Liver (tissue), 8 donors: ENCODE measurements at regions not wholly inside any gene's neighbourhood (a gene's known extent, or its start where the extent isn't known, plus 50 kb on each side); places are given as distances from the start of the nearest gene placed in this dataset.

Experiments used
- DNase-seq: peaks from one replicate; pipeline ENCODE4 v3.0.0-alpha.2; 2017; ENCODE audit warnings: low spot score
- H3K27ac ChIP-seq, 2 donors: one replicate each; pipeline ENCODE4 v1.7.0; 2013; ENCODE audit warnings: inconsistent platforms in 2 of 2, low read length in 2 of 2, control low read depth in 1 of 2, low read depth in 1 of 2, mild to moderate bottlenecking in 1 of 2
- H3K27me3 ChIP-seq, 4 donors: one replicate each; pipeline versions ENCODE4 v1.6.1 to v1.7.0; 2013; ENCODE audit warnings: low read length in 3 of 4, inconsistent platforms in 1 of 4, mild to moderate bottlenecking in 1 of 4, moderate library complexity in 1 of 4; ENCODE audit not compliant: control insufficient read depth in 4 of 4, insufficient read depth in 4 of 4
- H3K36me3 ChIP-seq, 4 donors: one replicate each; pipeline versions ENCODE4 v1.6.1 to v1.7.0; 2013; ENCODE audit warnings: low read length in 3 of 4, mild to moderate bottlenecking in 3 of 4, low read depth in 1 of 4, moderate library complexity in 1 of 4; ENCODE audit not compliant: control insufficient read depth in 4 of 4, insufficient read depth in 3 of 4
- H3K4me1 ChIP-seq, 4 donors: one replicate each; pipeline versions ENCODE4 v1.6.1 to v1.7.0; 2013; ENCODE audit warnings: low read length in 3 of 4, mild to moderate bottlenecking in 3 of 4, moderate library complexity in 1 of 4; ENCODE audit not compliant: control insufficient read depth in 4 of 4, insufficient read depth in 4 of 4
- H3K4me3 ChIP-seq, 3 donors: one replicate each; pipeline versions ENCODE4 v1.6.1 to v1.7.0; 2013; ENCODE audit warnings: low read length in 3 of 3, control low read depth in 1 of 3, low read depth in 1 of 3, mild to moderate bottlenecking in 1 of 3
- H3K9ac ChIP-seq, 2 donors: one replicate each; pipeline ENCODE4 v1.7.0; 2013; ENCODE audit warnings: low read length in 2 of 2, mild to moderate bottlenecking in 2 of 2, moderate library complexity in 2 of 2, control low read depth in 1 of 2, low read depth in 1 of 2
- H3K9me3 ChIP-seq, 4 donors: one replicate each; pipeline versions ENCODE4 v1.6.1 to v1.7.0; 2013; ENCODE audit warnings: low read length in 3 of 4; ENCODE audit not compliant: control insufficient read depth in 4 of 4
- EGR1 ChIP-seq, 2 donors: IDR thresholded peaks; 2 replicates each; pipeline ENCODE4 v1.6.1; 2016 to 2018; ENCODE audit warnings: antibody characterized with exemption in 2 of 2, low read depth in 2 of 2
- FOXA1 ChIP-seq: IDR thresholded peaks from 2 replicates; pipeline ENCODE4 v1.6.1; 2016; ENCODE audit warnings: antibody characterized with exemption
- FOXA2 ChIP-seq: IDR thresholded peaks from 2 replicates; pipeline ENCODE4 v1.6.1; 2016; ENCODE audit warnings: antibody characterized with exemption
- GABPA ChIP-seq, 2 donors: IDR thresholded peaks in 1 of 2; conservative IDR thresholded peaks in 1 of 2; 2 replicates each; pipeline ENCODE4 v1.6.1; 2016; ENCODE audit warnings: antibody characterized with exemption in 2 of 2, mild to moderate bottlenecking in 1 of 2, moderate library complexity in 1 of 2
- HNF4A ChIP-seq, 2 donors: conservative IDR thresholded peaks; 2 replicates each; pipeline ENCODE4 v1.6.1; 2016; ENCODE audit warnings: antibody characterized with exemption in 2 of 2, mild to moderate bottlenecking in 2 of 2
- HNF4G ChIP-seq: IDR thresholded peaks from 2 replicates; pipeline ENCODE4 v1.6.1; 2016; ENCODE audit warnings: antibody characterized with exemption
- JUND ChIP-seq, 2 donors: IDR thresholded peaks; 2 replicates each; pipeline ENCODE4 v1.6.1; 2016; ENCODE audit warnings: antibody characterized with exemption in 2 of 2
- NR2F2 ChIP-seq: IDR thresholded peaks from 2 replicates; pipeline ENCODE4 v1.6.1; 2016; ENCODE audit warnings: antibody characterized with exemption
- RAD21 ChIP-seq, 2 donors: IDR thresholded peaks; 2 replicates each; pipeline ENCODE4 v1.6.1; 2016; ENCODE audit warnings: antibody characterized with exemption in 2 of 2, mild to moderate bottlenecking in 2 of 2
- RXRA ChIP-seq, 2 donors: IDR thresholded peaks; 2 replicates each; pipeline ENCODE4 v1.6.1; 2017 to 2018; ENCODE audit warnings: antibody characterized with exemption in 2 of 2, mild to moderate bottlenecking in 1 of 2
- SP1 ChIP-seq: IDR thresholded peaks from 2 replicates; pipeline ENCODE4 v1.6.1; 2018; ENCODE audit warnings: antibody characterized with exemption, mild to moderate bottlenecking
- TAF1 ChIP-seq: conservative IDR thresholded peaks from 2 replicates; pipeline ENCODE4 v1.6.1; 2016; ENCODE audit warnings: antibody characterized with exemption, mild to moderate bottlenecking
- YY1 ChIP-seq: IDR thresholded peaks from 2 replicates; pipeline ENCODE4 v1.6.1; 2016; ENCODE audit warnings: antibody characterized with exemption, mild to moderate bottlenecking
- WGBS: extraction: QIAGEN DNeasy Blood & Tissue Kit; methylation state at CpG from one replicate; pipeline ENCODE4 v1.1.7; 2013; 5-methylcytosine and 5-hydroxymethylcytosine counted together
- TF ChIP-seq, protein P1 (sequence below): IDR thresholded peaks from 2 replicates; pipeline ENCODE4 v1.6.1; 2016; ENCODE audit warnings: antibody characterized with exemption
- TF ChIP-seq, protein P2 (sequence below): IDR thresholded peaks from 2 replicates; pipeline ENCODE4 v1.6.1; 2016; ENCODE audit warnings: antibody characterized with exemption, mild to moderate bottlenecking
- TF ChIP-seq, protein P3 (sequence below): IDR thresholded peaks from 2 replicates; pipeline ENCODE4 v1.6.1; 2016; ENCODE audit warnings: antibody characterized with exemption
- TF ChIP-seq, protein P4 (sequence below): fragments of 150-350 bp; IDR thresholded peaks from 2 replicates; pipeline ENCODE4 v1.5.1; 2017; ENCODE audit warnings: improper control_type of control experiment, low read depth, low read length; ENCODE audit not compliant: missing input control
- TF ChIP-seq, protein P5 (sequence below): IDR thresholded peaks from 2 replicates; pipeline ENCODE4 v1.6.1; 2016; ENCODE audit warnings: antibody characterized with exemption
- donor health status: healthy.
- donor health status: healthy.
- donor health status: healthy.
- donor health status: healthy.
- donor health status: healthy.

DNA sequence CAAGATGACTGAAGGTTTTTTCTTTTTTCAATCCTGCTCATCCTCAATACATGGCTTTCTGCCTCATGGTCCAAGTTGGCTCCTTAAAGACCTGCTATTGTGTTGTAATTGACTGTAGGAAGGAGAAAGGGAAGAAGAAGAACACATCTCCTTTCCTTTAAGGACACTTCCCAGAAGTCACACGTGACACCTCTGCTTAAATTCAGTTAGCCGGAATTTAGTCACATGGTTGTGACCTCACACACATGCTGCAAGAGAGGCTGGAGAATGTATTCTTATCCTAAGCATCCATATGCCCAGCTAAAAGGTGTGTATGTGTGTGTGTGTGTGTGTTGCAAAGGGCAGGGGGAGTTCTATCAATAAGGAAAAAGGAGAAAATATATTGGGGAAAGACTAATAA is 185.8 kb upstream of the IL12A start:
- H3K9ac ChIP-seq, result no peak overlapping the region
- no peak for DNase-seq
- no peak overlapping the region for H3K4me3 ChIP-seq
- no peak overlapping the region for H3K27ac ChIP-seq
- TF ChIP-seq GABPA (IDR thresholded peaks at IDR 0.05 in 1 of 2, conservative IDR thresholded peaks at IDR 0.05 in 1 of 2) (no peak), HNF4A (conservative IDR thresholded peaks at IDR 0.05) (no peak), SP1 (no peak), TAF1 (no peak), NR2F2 (no peak), FOXA1 (no peak), RAD21 (IDR thresholded peaks at IDR 0.05) (no peak), YY1 (no peak), FOXA2 (no peak), HNF4G (no peak), JUND (IDR thresholded peaks at IDR 0.05) (no peak), EGR1 (IDR thresholded peaks at IDR 0.05; ENCODE audit: low read depth in 2 of 2) (no peak), RXRA (IDR thresholded peaks at IDR 0.05) (no peak)
- TF ChIP-seq, protein P1, sequence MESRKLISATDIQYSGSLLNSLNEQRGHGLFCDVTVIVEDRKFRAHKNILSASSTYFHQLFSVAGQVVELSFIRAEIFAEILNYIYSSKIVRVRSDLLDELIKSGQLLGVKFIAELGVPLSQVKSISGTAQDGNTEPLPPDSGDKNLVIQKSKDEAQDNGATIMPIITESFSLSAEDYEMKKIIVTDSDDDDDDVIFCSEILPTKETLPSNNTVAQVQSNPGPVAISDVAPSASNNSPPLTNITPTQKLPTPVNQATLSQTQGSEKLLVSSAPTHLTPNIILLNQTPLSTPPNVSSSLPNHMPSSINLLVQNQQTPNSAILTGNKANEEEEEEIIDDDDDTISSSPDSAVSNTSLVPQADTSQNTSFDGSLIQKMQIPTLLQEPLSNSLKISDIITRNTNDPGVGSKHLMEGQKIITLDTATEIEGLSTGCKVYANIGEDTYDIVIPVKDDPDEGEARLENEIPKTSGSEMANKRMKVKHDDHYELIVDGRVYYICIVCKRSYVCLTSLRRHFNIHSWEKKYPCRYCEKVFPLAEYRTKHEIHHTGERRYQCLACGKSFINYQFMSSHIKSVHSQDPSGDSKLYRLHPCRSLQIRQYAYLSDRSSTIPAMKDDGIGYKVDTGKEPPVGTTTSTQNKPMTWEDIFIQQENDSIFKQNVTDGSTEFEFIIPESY, result no peak
- TF ChIP-seq, protein P2, sequence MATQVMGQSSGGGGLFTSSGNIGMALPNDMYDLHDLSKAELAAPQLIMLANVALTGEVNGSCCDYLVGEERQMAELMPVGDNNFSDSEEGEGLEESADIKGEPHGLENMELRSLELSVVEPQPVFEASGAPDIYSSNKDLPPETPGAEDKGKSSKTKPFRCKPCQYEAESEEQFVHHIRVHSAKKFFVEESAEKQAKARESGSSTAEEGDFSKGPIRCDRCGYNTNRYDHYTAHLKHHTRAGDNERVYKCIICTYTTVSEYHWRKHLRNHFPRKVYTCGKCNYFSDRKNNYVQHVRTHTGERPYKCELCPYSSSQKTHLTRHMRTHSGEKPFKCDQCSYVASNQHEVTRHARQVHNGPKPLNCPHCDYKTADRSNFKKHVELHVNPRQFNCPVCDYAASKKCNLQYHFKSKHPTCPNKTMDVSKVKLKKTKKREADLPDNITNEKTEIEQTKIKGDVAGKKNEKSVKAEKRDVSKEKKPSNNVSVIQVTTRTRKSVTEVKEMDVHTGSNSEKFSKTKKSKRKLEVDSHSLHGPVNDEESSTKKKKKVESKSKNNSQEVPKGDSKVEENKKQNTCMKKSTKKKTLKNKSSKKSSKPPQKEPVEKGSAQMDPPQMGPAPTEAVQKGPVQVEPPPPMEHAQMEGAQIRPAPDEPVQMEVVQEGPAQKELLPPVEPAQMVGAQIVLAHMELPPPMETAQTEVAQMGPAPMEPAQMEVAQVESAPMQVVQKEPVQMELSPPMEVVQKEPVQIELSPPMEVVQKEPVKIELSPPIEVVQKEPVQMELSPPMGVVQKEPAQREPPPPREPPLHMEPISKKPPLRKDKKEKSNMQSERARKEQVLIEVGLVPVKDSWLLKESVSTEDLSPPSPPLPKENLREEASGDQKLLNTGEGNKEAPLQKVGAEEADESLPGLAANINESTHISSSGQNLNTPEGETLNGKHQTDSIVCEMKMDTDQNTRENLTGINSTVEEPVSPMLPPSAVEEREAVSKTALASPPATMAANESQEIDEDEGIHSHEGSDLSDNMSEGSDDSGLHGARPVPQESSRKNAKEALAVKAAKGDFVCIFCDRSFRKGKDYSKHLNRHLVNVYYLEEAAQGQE, result no peak
- TF ChIP-seq, protein P3, sequence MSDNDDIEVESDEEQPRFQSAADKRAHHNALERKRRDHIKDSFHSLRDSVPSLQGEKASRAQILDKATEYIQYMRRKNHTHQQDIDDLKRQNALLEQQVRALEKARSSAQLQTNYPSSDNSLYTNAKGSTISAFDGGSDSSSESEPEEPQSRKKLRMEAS, result no peak
- TF ChIP-seq, protein P4, sequence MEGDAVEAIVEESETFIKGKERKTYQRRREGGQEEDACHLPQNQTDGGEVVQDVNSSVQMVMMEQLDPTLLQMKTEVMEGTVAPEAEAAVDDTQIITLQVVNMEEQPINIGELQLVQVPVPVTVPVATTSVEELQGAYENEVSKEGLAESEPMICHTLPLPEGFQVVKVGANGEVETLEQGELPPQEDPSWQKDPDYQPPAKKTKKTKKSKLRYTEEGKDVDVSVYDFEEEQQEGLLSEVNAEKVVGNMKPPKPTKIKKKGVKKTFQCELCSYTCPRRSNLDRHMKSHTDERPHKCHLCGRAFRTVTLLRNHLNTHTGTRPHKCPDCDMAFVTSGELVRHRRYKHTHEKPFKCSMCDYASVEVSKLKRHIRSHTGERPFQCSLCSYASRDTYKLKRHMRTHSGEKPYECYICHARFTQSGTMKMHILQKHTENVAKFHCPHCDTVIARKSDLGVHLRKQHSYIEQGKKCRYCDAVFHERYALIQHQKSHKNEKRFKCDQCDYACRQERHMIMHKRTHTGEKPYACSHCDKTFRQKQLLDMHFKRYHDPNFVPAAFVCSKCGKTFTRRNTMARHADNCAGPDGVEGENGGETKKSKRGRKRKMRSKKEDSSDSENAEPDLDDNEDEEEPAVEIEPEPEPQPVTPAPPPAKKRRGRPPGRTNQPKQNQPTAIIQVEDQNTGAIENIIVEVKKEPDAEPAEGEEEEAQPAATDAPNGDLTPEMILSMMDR, result no peak
- TF ChIP-seq, protein P5, sequence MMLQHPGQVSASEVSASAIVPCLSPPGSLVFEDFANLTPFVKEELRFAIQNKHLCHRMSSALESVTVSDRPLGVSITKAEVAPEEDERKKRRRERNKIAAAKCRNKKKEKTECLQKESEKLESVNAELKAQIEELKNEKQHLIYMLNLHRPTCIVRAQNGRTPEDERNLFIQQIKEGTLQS, result no peak
- no peaks in the 10 kb centered on the region for H3K9me3 ChIP-seq
- H3K27me3 ChIP-seq, result no peaks in the 10 kb centered on the region
- H3K36me3 ChIP-seq, result no peaks in the 10 kb centered on the region
- WGBS, result 92% methylated on average over 2 of the region's 2 CpGs
- H3K4me1 ChIP-seq, result peaks cover 0 to 19% (median 14%) of the 10 kb centered on the region in 4 donors

DNA sequence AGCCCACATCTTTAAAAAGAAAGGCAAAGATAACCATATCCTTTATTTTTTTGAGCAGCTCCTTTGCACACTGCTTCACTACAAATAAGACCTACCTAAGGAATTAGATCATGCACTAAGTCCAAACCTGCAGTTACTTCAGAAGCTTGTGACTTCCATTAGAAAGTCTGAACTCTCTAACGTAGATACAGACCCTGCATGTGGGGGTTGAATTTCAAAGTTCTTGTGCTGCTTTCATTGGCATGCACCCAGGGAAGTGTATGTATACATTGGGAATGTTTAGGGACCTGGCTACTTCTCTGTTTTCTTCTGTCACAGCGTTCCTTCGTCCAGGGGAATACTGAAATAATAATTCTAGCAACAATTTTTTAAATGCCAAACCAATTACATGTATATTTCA is 185.2 kb upstream of the IL12A start:
- peaks cover 0 to 19% (median 14%) of the 10 kb centered on the region in 4 donors for H3K4me1 ChIP-seq
- 87% methylated on average over 3 of the region's 3 CpGs for WGBS
- no peaks in the 10 kb centered on the region for H3K36me3 ChIP-seq
- H3K9me3 ChIP-seq, result no peaks in the 10 kb centered on the region
- H3K4me3 ChIP-seq, result no peak overlapping the region
- no peak overlapping the region for H3K9ac ChIP-seq
- H3K27ac ChIP-seq, result no peak overlapping the region
- DNase-seq, result no peak
- H3K27me3 ChIP-seq, result no peaks in the 10 kb centered on the region
- no peak for TF ChIP-seq HNF4A (conservative IDR thresholded peaks at IDR 0.05)
- no peak for TF ChIP-seq FOXA1
- no peak for TF ChIP-seq NR2F2
- TF ChIP-seq, protein P5, result no peak
- no peak for TF ChIP-seq YY1
- no peak for TF ChIP-seq JUND (IDR thresholded peaks at IDR 0.05)
- TF ChIP-seq, protein P2, result no peak
- TF ChIP-seq RAD21 (IDR thresholded peaks at IDR 0.05), result no peak
- no peak for TF ChIP-seq GABPA (IDR thresholded peaks at IDR 0.05 in 1 of 2, conservative IDR thresholded peaks at IDR 0.05 in 1 of 2)
- TF ChIP-seq EGR1 (IDR thresholded peaks at IDR 0.05; ENCODE audit: low read depth in 2 of 2), result no peak
- no peak for TF ChIP-seq HNF4G
- TF ChIP-seq, protein P3, result no peak
